Hepatocyte (in vitro differentiated cells): ENCODE measurements at regions not wholly inside any gene's neighbourhood (a gene's known extent, or its start where the extent isn't known, plus 50 kb on each side); places are given as distances from the start of the nearest gene placed in this dataset.

Experiments
- DNase-seq: peaks from one replicate; pipeline ENCODE4 v3.0.0-alpha.2; 2016; ENCODE audit warnings: low spot score
- H2AFZ ChIP-seq: fragments of 200-600 bp; sonication (generic); 2 replicates; pipeline ENCODE4 v1.6.0; 2016; ENCODE audit warnings: antibody characterized with exemption, mild to moderate bottlenecking
- H3K27ac ChIP-seq: fragments of 200-600 bp; sonication (generic); 2 replicates; pipeline ENCODE4 v1.5.1; 2016; ENCODE audit warnings: mild to moderate bottlenecking
- H3K27me3 ChIP-seq: fragments of 200-600 bp; sonication (generic); 2 replicates; pipeline ENCODE4 v1.6.1; 2016
- H3K36me3 ChIP-seq: fragments of 200-600 bp; sonication (generic); replicated peaks from 2 replicates; pipeline ENCODE4 v1.5.1; 2016; ENCODE audit warnings: low read depth; ENCODE audit not compliant: insufficient read depth
- H3K4me1 ChIP-seq: fragments of 200-600 bp; sonication (generic); 2 replicates; pipeline ENCODE4 v1.5.1; 2016; ENCODE audit warnings: mild to moderate bottlenecking, moderate library complexity; ENCODE audit not compliant: insufficient read depth
- H3K4me2 ChIP-seq: fragments of 200-600 bp; sonication (generic); 2 replicates; pipeline ENCODE4 v1.6.0; 2016
- H3K4me3 ChIP-seq: fragments of 200-600 bp; sonication (generic); 2 replicates; pipeline ENCODE4 v1.5.1; 2016; ENCODE audit warnings: mild to moderate bottlenecking
- H3K79me2 ChIP-seq: fragments of 200-600 bp; sonication (generic); 2 replicates; pipeline ENCODE4 v1.6.0; 2017; ENCODE audit warnings: mild to moderate bottlenecking
- H3K9me2 ChIP-seq: fragments of 200-600 bp; sonication (generic); replicated peaks from 2 replicates; pipeline ENCODE4 v1.6.0; 2017; ENCODE audit warnings: mild to moderate bottlenecking; ENCODE audit not compliant: insufficient read depth
- H3K9me3 ChIP-seq: fragments of 200-600 bp; sonication (generic); 2 replicates; pipeline ENCODE4 v1.5.1; 2016; ENCODE audit warnings: low read depth, mild to moderate bottlenecking
- H4K20me1 ChIP-seq: fragments of 200-600 bp; sonication (generic); 2 replicates; pipeline ENCODE4 v1.6.0; 2016; ENCODE audit warnings: mild to moderate bottlenecking; ENCODE audit not compliant: insufficient read depth, poor library complexity, severe bottlenecking
- CTCF ChIP-seq: fragments of 200-600 bp; sonication (generic); IDR thresholded peaks from 2 replicates; pipeline ENCODE4 v1.5.1; 2016; ENCODE audit warnings: antibody characterized with exemption, mild to moderate bottlenecking; ENCODE audit not compliant: poor library complexity
- EZH2 ChIP-seq: fragments of 200-600 bp; sonication (generic); IDR thresholded peaks from 2 replicates; pipeline ENCODE4 v1.6.1; 2016; ENCODE audit warnings: antibody characterized with exemption, mild to moderate bottlenecking, borderline replicate concordance
- EZH2phosphoT487 ChIP-seq: fragments of 200-600 bp; sonication (generic); IDR thresholded peaks from one replicate; pipeline ENCODE4 v1.6.1; 2018; ENCODE audit warnings: antibody characterized with exemption, mild to moderate bottlenecking, low read depth, moderate library complexity; ENCODE audit not compliant: unreplicated experiment, severe bottlenecking
- WGBS: methylation state at CpG from one replicate; pipeline ENCODE4 v1.1.6; 2016; ENCODE audit warnings: low lambda C conversion rate; ENCODE audit errors: missing lambda C conversion rate; 5-methylcytosine and 5-hydroxymethylcytosine counted together

DNA sequence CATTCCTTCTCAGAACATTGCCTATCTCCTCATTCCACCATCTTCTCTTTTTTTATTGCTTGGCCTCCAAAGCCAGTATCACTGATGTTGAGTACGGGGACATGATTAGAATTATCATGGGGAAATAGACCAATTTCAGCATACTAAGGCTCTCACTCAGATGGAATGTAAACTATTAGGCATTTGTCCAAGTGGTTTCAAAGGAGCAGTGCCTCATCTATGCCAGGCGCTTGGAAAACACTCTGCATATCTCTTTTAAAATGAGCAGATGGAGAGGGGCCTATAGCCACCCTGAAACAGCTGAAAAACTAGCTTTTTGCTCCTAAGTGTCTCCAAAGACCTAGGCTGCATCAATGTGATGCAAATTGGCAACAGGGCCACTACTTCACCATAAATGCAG lies 150.8 kb upstream of the DIPK2B start:
- Histone ChIP-seq H3K9me2 (no peaks in the 10 kb centered on the region), H3K4me1 (no peaks in the 10 kb centered on the region), H3K27me3 (no peaks in the 10 kb centered on the region), H3K27ac (no peak overlapping the region), H3K4me3 (no peak overlapping the region), H4K20me1 (no peaks in the 10 kb centered on the region), H3K79me2 (no peaks in the 10 kb centered on the region), H3K4me2 (no peak overlapping the region), H2AFZ (no peak overlapping the region), H3K9me3 (no peaks in the 10 kb centered on the region), H3K36me3 (no peaks in the 10 kb centered on the region)
- DNase-seq, result no peak
- no peak for TF ChIP-seq CTCF
- no peak for TF ChIP-seq EZH2phosphoT487
- no peak for TF ChIP-seq EZH2
- WGBS, result 46% methylated on average over 2 of the region's 2 CpGs

GRCh38 chrX:45348296-45348695 lies 147.6 kb upstream of the DIPK2B start:
- no peak overlapping the region for H3K4me3 ChIP-seq
- H3K36me3 ChIP-seq, result no peaks in the 10 kb centered on the region
- H3K4me1 ChIP-seq, result no peaks in the 10 kb centered on the region
- H3K27ac ChIP-seq, result no peak overlapping the region
- TF ChIP-seq CTCF, result no peak
- TF ChIP-seq EZH2, result no peak
- no peak for TF ChIP-seq EZH2phosphoT487
- no peak for DNase-seq
- H4K20me1 ChIP-seq, result no peaks in the 10 kb centered on the region
- no peak overlapping the region for H3K4me2 ChIP-seq
- H3K27me3 ChIP-seq, result no peaks in the 10 kb centered on the region
- no peaks in the 10 kb centered on the region for H3K9me3 ChIP-seq
- no peaks in the 10 kb centered on the region for H3K79me2 ChIP-seq
- H3K9me2 ChIP-seq, result no peaks in the 10 kb centered on the region
- H2AFZ ChIP-seq, result no peak overlapping the region

DNA sequence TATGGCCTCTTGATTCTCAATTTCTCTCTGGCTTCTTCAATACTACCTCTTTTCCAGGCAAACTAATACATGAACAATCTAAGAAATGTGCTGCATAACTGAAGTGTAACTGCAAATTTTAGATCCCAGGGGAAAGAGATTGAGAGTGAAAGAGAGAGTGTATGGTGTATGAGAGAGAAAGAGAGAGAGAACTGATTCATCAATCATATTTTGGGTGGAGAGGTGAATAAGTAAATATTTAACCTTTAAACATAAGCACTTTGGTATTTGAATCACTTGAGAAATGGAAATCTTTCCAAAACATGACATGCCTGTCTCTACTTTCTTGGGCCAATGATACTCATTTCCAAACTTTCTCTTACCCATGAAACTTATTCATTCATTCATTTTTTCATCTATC lies 147.2 kb upstream of the DIPK2B start:
- no peak overlapping the region for H3K4me2 ChIP-seq
- no peak for TF ChIP-seq EZH2
- no peak overlapping the region for H2AFZ ChIP-seq

GRCh38 chrX:45344594-45344993 lies 143.9 kb upstream of the DIPK2B start:
- H3K9me3 ChIP-seq, result no peaks in the 10 kb centered on the region
- TF ChIP-seq EZH2, result no peak
- TF ChIP-seq EZH2phosphoT487, result no peak
- no peak for TF ChIP-seq CTCF
- H3K4me3 ChIP-seq, result no peak overlapping the region
- no peaks in the 10 kb centered on the region for H3K9me2 ChIP-seq
- H3K36me3 ChIP-seq, result no peaks in the 10 kb centered on the region
- H3K27me3 ChIP-seq, result no peaks in the 10 kb centered on the region
- no peaks in the 10 kb centered on the region for H3K79me2 ChIP-seq
- H4K20me1 ChIP-seq, result no peaks in the 10 kb centered on the region
- DNase-seq, result no peak
- no peak overlapping the region for H3K27ac ChIP-seq
- no peak overlapping the region for H3K4me2 ChIP-seq
- no peaks in the 10 kb centered on the region for H3K4me1 ChIP-seq
- no peak overlapping the region for H2AFZ ChIP-seq
- 67% methylated on average over 2 of the region's 2 CpGs for WGBS

More for the DNA sequence above, 147.2 kb upstream of the DIPK2B start:
- H3K36me3 ChIP-seq, result no peaks in the 10 kb centered on the region
- H3K27ac ChIP-seq, result no peak overlapping the region
- no peaks in the 10 kb centered on the region for H3K9me2 ChIP-seq
- no peak overlapping the region for H3K4me3 ChIP-seq
- DNase-seq, result no peak
- no peaks in the 10 kb centered on the region for H4K20me1 ChIP-seq
- no peaks in the 10 kb centered on the region for H3K9me3 ChIP-seq
- no peaks in the 10 kb centered on the region for H3K4me1 ChIP-seq
- no peaks in the 10 kb centered on the region for H3K79me2 ChIP-seq
- H3K27me3 ChIP-seq, result no peaks in the 10 kb centered on the region
